ENCODE measurements at regions not wholly inside any gene's neighbourhood (a gene's known extent, or its start where the extent isn't known, plus 50 kb on each side); places are given as distances from the start of the nearest gene placed in this dataset.

DNA sequence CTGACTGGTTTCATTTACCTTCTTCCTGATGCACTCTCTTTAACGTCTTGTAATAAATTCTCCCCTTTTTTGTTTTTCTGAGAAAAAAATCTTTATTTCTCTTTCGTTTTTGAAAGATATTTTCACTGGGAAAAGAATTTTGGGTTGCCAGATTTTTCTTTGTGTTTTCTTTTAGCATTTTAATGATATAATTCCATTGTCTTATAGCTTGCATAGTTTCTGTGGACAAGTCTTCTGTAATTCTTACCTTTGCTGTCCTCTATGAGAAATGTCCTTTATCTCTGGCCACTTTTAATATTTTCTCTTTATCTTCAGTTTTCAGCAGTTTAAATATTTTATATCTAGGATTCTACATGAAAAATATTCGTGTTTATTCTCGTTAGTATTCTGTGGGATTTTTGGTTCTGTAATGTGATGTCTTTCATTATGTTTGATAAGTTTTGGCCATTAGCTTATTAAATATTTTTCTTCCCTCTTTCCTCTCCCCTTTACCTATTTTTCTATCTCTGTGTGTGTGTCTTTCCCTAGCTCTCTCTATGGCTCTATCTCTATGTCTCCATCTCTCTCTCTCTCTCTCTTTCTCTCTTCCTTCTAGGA is 236.5 kb downstream of the C16orf95 start:
- POLR2A ChIA-PET (ENCODE audit: low non-redundant PET) = no interaction called here
- no peak for DNase-seq (ENCODE audit: low spot score)
- no peak overlapping the region for H3K27ac ChIP-seq
- TF ChIP-seq CTCF (conservative IDR thresholded peaks at IDR 0.05; ENCODE audit: low read depth) = no peak
- CTCF ChIA-PET = interaction anchor here (0.6 kb wide), 2 partner anchors 9 to 19 kb away, joined by 3 read pairs; no protein-coding TSS in a partner anchor

GRCh38 chr16:87085441-87085840 is 231.8 kb downstream of the C16orf95 start:
- CTCF ChIA-PET = no interaction called here
- TF ChIP-seq CTCF (conservative IDR thresholded peaks at IDR 0.05; ENCODE audit: low read depth) = no peak
- no peak overlapping the region for H3K27ac ChIP-seq
- DNase-seq (ENCODE audit: low spot score) = no peak
- POLR2A ChIA-PET (ENCODE audit: low non-redundant PET) = no interaction called here

DNA sequence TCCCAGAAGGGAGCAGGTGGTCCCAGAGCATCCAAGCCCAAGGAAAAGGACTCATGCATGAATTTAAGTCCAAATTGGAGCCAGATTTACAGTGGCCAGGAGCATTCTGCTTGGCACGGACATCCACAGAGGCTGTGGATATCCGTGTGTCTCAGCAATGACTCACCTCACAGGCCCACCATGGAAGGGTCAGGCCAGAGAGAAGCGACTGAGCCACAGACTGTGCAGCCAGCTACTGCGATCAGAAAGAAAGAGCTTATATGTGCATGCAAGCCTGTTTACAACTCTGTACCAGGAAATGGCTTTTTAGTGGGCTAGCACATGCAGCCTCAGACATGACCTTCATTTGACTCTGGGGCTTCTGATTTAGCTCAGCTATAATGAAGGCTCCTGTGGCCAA is 231.0 kb downstream of the C16orf95 start:
- TF ChIP-seq CTCF (conservative IDR thresholded peaks at IDR 0.05; ENCODE audit: low read depth) = no peak
- CTCF ChIA-PET = no interaction called here
- no peak overlapping the region for H3K27ac ChIP-seq
- POLR2A ChIA-PET (ENCODE audit: low non-redundant PET) = no interaction called here
- no peak for DNase-seq (ENCODE audit: low spot score)

- no peak for TF ChIP-seq CTCF (conservative IDR thresholded peaks at IDR 0.05; ENCODE audit: low read depth)
- H3K27ac ChIP-seq = no peak overlapping the region
- CTCF ChIA-PET = no interaction called here
- DNase-seq (ENCODE audit: low spot score) = no peak
- POLR2A ChIA-PET (ENCODE audit: low non-redundant PET) = no interaction called here
Observed at GRCh38 chr16:87086575-87086974, 230.6 kb downstream of the C16orf95 start.

DNA sequence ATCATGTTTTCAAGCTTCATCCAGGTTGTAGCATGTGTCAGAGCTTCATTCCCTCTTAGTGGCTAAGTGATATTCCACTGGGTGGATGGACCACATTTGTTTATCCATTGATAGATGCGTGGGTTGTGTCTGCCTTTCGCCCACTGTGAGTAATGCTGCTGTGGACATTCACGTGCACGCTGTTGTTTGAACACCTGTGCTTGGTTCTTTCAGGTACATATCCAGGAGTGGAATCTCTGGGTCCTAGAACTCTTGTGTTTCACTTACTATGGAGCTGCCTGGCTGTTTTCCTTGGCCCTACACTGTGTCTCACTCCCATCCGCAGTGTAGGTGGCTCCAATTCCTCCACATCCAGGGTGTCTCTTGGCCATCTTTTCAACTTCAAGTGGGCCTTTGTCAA is 224.2 kb downstream of the C16orf95 start:
- POLR2A ChIA-PET (ENCODE audit: low non-redundant PET) = no interaction called here
- no peak overlapping the region for H3K27ac ChIP-seq
- DNase-seq (ENCODE audit: low spot score) = no peak
- CTCF ChIA-PET = interaction anchor here (0.7 kb wide), 1 partner anchor 9 kb away, joined by 3 read pairs; no protein-coding TSS in a partner anchor
- no peak for TF ChIP-seq CTCF (conservative IDR thresholded peaks at IDR 0.05; ENCODE audit: low read depth)

DNA sequence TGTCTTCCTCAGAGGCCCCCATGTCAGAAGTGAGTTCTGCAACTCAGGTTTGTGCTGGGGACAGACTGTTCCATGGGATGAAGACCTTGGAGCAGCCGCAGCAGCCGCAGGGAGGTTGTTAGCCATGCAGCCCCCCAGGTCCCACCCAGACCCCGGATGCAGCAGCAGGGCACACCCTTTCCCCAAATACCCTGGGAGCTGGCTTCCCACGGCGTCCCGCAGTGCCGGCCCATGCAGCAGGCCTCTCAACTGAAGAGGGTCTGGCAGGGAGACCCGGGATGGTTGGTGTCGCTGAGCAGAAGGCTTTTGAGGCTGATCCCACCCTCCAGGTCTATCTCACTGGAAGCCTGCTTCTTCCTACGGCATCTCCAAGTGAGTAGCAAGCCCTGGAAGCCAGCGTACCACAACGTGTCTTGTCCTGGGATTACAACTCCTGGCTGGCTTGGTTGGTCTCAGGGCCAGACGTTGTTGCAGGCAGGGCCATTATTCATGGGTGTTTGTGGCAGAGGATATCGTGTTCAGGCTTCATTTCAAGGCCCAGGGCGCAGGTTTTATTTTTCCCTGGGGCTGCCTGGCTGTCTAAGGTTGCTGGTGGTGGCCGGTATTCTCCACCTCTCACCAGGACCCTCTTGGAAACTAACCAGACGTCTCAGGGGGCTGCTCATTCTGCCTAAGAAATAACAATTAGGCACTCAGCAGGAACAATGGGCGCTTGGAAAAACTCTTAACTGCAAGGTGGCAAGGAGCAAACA is 223.2 kb downstream of the C16orf95 start:
- no peak for DNase-seq (ENCODE audit: low spot score)
- ChIA-PET POLR2A (ENCODE audit: low non-redundant PET) (no interaction called here), CTCF (no interaction called here)
- H3K27ac ChIP-seq = no peak overlapping the region
- TF ChIP-seq CTCF (conservative IDR thresholded peaks at IDR 0.05; ENCODE audit: low read depth) = no peak

Data from RWPE1 (cell line).